GM12878 (cell line): ENCODE measurements at regions not wholly inside any gene's neighbourhood (a gene's known extent, or its start where the extent isn't known, plus 50 kb on each side); places are given as distances from the start of the nearest gene placed in this dataset.

Experiments used
- ATAC-seq: fragments of 200-7000 bp; cut with Tn5 transposase; 3 replicates; pipeline ENCODE4 v1.9.1; 2020; ENCODE audit warnings: mild to moderate bottlenecking, moderate library complexity
- BruUV-seq: library from RNA; stranded (reverse); fragments of 400-500 nt; replicated peaks from 2 replicates; lab custom pipeline; 2021; lab: Mats Ljungman, UMichigan
- CTCF ChIA-PET: fragments of 300-600 bp; sonication (Branson Sonifier 250); formaldehyde crosslinking; extraction: SDS; loops from one replicate; lab custom pipeline; 2021; ENCODE audit warnings: inconsistent platforms; lab: Yijun Ruan, JAX
- POLR2A ChIA-PET: fragments of 350-600 bp; formaldehyde crosslinking; extraction: SDS; loops from one replicate; lab custom pipeline; 2021; ENCODE audit warnings: inconsistent platforms; lab: Charles Lee
- RAD21 ChIA-PET: fragments of 300-600 bp; sonication (Branson Sonifier 250); formaldehyde crosslinking; loops from one replicate; lab custom pipeline; 2023; ENCODE audit warnings: antibody characterized with exemption; ENCODE audit not compliant: unreplicated experiment; lab: Charles Lee
- SMC1A ChIA-PET: fragments of 300-600 bp; sonication (Branson Sonifier 250); formaldehyde crosslinking; loops from one replicate; lab custom pipeline; 2023; ENCODE audit not compliant: unreplicated experiment, uncharacterized antibody; lab: Charles Lee
- DNase-seq: peaks from one replicate; pipeline ENCODE4 v3.0.0-alpha.2; 2011; ENCODE audit warnings: low read depth, low spot score
- FAIRE-seq: peaks from 3 replicates; lab custom pipeline; 2011; peaks lifted over from hg19 to GRCh38; lab: Jason Lieb, UNC
- H2AFZ ChIP-seq: 2 replicates; pipeline ENCODE4 v1.6.0; 2011; ENCODE audit warnings: low read depth, low read length, control low read depth; ENCODE audit not compliant: control insufficient read depth
- H3K27ac ChIP-seq: 2 replicates; pipeline ENCODE4 v1.5.1; 2011; ENCODE audit warnings: control low read depth; ENCODE audit not compliant: control insufficient read depth, insufficient read depth
- H3K27me3 ChIP-seq, 2 experiments: replicated peaks in 1 of 2; 2 replicates each; pipeline versions ENCODE4 v1.6.0 to v1.6.1; 2011; ENCODE audit warnings: low read length in 1 of 2; ENCODE audit not compliant: control insufficient read depth in 2 of 2, insufficient read depth in 2 of 2
- H3K36me3 ChIP-seq, 2 experiments: 2 replicates each; pipeline ENCODE4 v1.5.1; 2011; ENCODE audit warnings: low read length in 1 of 2; ENCODE audit not compliant: control insufficient read depth in 2 of 2, insufficient read depth in 2 of 2
- H3K4me1 ChIP-seq: 2 replicates; pipeline ENCODE4 v1.6.1; 2011; ENCODE audit warnings: mild to moderate bottlenecking, low read length, moderate library complexity, mixed read lengths; ENCODE audit not compliant: control insufficient read depth, insufficient read depth
- H3K4me2 ChIP-seq: 2 replicates; pipeline ENCODE4 v1.6.0; 2011; ENCODE audit warnings: control low read depth; ENCODE audit not compliant: control insufficient read depth, insufficient read depth
- H3K4me3 ChIP-seq: fragments of 200-600 bp; sonication (generic); 2 replicates; pipeline ENCODE4 v1.5.1; 2016
- H3K79me2 ChIP-seq: 2 replicates; pipeline ENCODE4 v1.6.0; 2011; ENCODE audit warnings: low read length; ENCODE audit not compliant: control insufficient read depth, insufficient read depth
- H3K9ac ChIP-seq: 2 replicates; pipeline ENCODE4 v1.8.0; 2011; ENCODE audit warnings: low read length, control low read depth, mixed read lengths; ENCODE audit not compliant: control insufficient read depth, insufficient read depth
- H3K9me3 ChIP-seq: replicated peaks from 3 replicates; pipeline ENCODE4 v1.5.1; 2011; ENCODE audit warnings: mild to moderate bottlenecking, low read length; ENCODE audit not compliant: control insufficient read depth, insufficient read depth
- H4K20me1 ChIP-seq: 2 replicates; pipeline ENCODE4 v1.6.0; 2011; ENCODE audit not compliant: control insufficient read depth, insufficient read depth
- PAX8 ChIP-seq: fragments of 450-650 bp; IDR thresholded peaks from 2 replicates; pipeline ENCODE4 v1.6.1; 2017; ENCODE audit warnings: mild to moderate bottlenecking, moderate library complexity
- PKNOX1 ChIP-seq: fragments of 450-650 bp; IDR thresholded peaks from 2 replicates; pipeline ENCODE4 v1.6.1; 2016; ENCODE audit warnings: mild to moderate bottlenecking
- POLR2AphosphoS5 ChIP-seq: IDR thresholded peaks from 2 replicates; pipeline ENCODE4 v1.6.1; 2011; ENCODE audit warnings: mild to moderate bottlenecking, low read length, inconsistent platforms
- RBBP5 ChIP-seq: fragments of 200-600 bp; sonication (generic); conservative IDR thresholded peaks from 2 replicates; pipeline ENCODE4 v1.6.1; 2016
- TARDBP ChIP-seq: IDR thresholded peaks from 2 replicates; pipeline ENCODE4 v1.6.1; 2016; ENCODE audit warnings: borderline replicate concordance
- ZNF622 ChIP-seq: fragments of 450-650 bp; IDR thresholded peaks from 2 replicates; pipeline ENCODE4 v1.6.1; 2017; ENCODE audit warnings: mild to moderate bottlenecking, inconsistent platforms
- WGBS: methylation state at CpG from one replicate; pipeline ENCODE4 v1.1.6; 2016; ENCODE audit warnings: low lambda C conversion rate; ENCODE audit not compliant: insufficient replicate concordance, insufficient coverage; ENCODE audit errors: missing lambda C conversion rate; 5-methylcytosine and 5-hydroxymethylcytosine counted together
- in situ Hi-C: fragments of 300-500 bp; cut with MboI; formaldehyde crosslinking; loops from 9 replicates; pipeline ENCODE4 v1.14.3; 2018; ENCODE audit warnings: mixed read lengths
- intact Hi-C: fragments of 100-400 bp; cut with micrococcal nuclease; formaldehyde crosslinking; loops from one replicate; pipeline ENCODE4 v1.14.2; 2022; ENCODE audit not compliant: unreplicated experiment
- TF ChIP-seq, protein P1 (sequence below): IDR thresholded peaks from 2 replicates; pipeline ENCODE4 v1.6.1; 2012; ENCODE audit warnings: low read depth, low read length, improper control_type of control experiment
- TF ChIP-seq, protein P2 (sequence below): fragments of 450-650 bp; IDR thresholded peaks from 2 replicates; pipeline ENCODE4 v1.6.1; 2018; ENCODE audit warnings: mild to moderate bottlenecking, low read depth, moderate library complexity; ENCODE audit not compliant: partially characterized antibody
- TF ChIP-seq, protein P3 (sequence below): IDR thresholded peaks from 2 replicates; pipeline ENCODE4 v1.6.1; 2012; ENCODE audit warnings: mild to moderate bottlenecking, low read depth, low read length

DNA sequence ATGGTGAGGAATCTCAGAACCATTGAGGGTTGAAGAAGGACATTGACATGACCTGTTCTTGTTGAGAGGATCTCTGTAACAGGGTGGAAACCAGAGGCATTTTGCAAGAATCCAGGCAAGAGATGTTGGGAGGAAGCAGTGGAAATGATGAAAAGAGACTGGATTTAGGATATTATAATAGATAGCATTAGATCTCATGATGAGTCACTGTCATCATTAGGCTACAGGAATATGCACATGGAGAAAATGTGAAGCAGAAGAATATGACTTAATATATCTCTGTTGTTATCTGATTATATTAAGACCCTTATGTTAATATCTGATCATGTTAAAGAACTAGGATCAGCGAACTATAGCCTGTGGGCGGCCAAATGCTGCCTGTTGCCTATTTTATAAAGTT is 393.0 kb upstream of the MTPN start:
- Histone ChIP-seq H3K4me2 (no peak overlapping the region), H3K79me2 (no peaks in the 10 kb centered on the region), H2AFZ (no peak overlapping the region), H3K36me3 (no peaks in the 10 kb centered on the region), H3K4me3 (no peak overlapping the region), H3K4me1 (no peaks in the 10 kb centered on the region), H3K9me3 (no peaks in the 10 kb centered on the region), H3K9ac (no peak overlapping the region), H3K27ac (no peak overlapping the region), H4K20me1 (no peaks in the 10 kb centered on the region), H3K27me3 (no peaks in the 10 kb centered on the region)
- SMC1A ChIA-PET = no interaction called here
- 34% methylated on average over 2 of the region's 2 CpGs for WGBS
- RAD21 ChIA-PET = no interaction called here
- FAIRE-seq (no peak), DNase-seq (no peak), ATAC-seq (no peak)
- BruUV-seq = no TSS peak
- TF ChIP-seq, protein P1, sequence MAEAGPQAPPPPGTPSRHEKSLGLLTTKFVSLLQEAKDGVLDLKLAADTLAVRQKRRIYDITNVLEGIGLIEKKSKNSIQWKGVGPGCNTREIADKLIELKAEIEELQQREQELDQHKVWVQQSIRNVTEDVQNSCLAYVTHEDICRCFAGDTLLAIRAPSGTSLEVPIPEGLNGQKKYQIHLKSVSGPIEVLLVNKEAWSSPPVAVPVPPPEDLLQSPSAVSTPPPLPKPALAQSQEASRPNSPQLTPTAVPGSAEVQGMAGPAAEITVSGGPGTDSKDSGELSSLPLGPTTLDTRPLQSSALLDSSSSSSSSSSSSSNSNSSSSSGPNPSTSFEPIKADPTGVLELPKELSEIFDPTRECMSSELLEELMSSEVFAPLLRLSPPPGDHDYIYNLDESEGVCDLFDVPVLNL = no peak
- in situ Hi-C loops = no loop called here
- CTCF ChIA-PET = no interaction called here
- POLR2A ChIA-PET = no interaction called here
- intact Hi-C loops = no loop called here

DNA sequence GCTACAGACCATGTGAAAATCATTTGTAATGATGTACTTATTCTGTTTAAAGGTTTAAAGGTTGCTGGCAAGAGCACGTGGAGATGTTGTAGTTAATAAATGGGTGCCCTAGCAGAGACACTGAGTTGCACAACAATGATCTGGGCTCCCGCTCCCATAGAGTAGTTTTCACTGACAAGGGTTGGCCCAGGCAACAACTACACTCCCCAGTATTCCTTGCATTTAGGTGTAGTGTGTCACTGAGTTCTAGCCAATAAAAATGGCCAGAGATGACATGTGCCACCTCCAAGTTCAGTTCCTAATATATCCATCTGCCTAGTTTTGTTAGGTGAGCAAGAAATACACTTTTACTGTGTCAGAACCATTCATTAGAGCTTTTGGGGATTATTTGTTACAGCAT is 392.1 kb upstream of the MTPN start:
- Histone ChIP-seq H3K9ac (no peak overlapping the region), H3K4me2 (no peak overlapping the region), H2AFZ (no peak overlapping the region), H3K27me3 (no peaks in the 10 kb centered on the region), H3K36me3 (no peaks in the 10 kb centered on the region), H3K4me1 (no peaks in the 10 kb centered on the region), H3K79me2 (no peaks in the 10 kb centered on the region), H3K9me3 (no peaks in the 10 kb centered on the region), H3K4me3 (no peak overlapping the region), H3K27ac (no peak overlapping the region), H4K20me1 (no peaks in the 10 kb centered on the region)
- intact Hi-C loops = no loop called here
- in situ Hi-C loops = no loop called here
- ChIA-PET POLR2A (no interaction called here), SMC1A (no interaction called here), RAD21 (no interaction called here), CTCF (no interaction called here)
- no peak for DNase-seq
- BruUV-seq = no TSS peak
- WGBS = 0% methylated on average over 2 of the region's 2 CpGs
- no peak for ATAC-seq
- FAIRE-seq = no peak
- no peak for TF ChIP-seq PAX8
- TF ChIP-seq, protein P2, sequence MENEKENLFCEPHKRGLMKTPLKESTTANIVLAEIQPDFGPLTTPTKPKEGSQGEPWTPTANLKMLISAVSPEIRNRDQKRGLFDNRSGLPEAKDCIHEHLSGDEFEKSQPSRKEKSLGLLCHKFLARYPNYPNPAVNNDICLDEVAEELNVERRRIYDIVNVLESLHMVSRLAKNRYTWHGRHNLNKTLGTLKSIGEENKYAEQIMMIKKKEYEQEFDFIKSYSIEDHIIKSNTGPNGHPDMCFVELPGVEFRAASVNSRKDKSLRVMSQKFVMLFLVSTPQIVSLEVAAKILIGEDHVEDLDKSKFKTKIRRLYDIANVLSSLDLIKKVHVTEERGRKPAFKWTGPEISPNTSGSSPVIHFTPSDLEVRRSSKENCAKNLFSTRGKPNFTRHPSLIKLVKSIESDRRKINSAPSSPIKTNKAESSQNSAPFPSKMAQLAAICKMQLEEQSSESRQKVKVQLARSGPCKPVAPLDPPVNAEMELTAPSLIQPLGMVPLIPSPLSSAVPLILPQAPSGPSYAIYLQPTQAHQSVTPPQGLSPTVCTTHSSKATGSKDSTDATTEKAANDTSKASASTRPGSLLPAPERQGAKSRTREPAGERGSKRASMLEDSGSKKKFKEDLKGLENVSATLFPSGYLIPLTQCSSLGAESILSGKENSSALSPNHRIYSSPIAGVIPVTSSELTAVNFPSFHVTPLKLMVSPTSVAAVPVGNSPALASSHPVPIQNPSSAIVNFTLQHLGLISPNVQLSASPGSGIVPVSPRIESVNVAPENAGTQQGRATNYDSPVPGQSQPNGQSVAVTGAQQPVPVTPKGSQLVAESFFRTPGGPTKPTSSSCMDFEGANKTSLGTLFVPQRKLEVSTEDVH = no peak
- TF ChIP-seq TARDBP = no peak
- no peak for TF ChIP-seq PKNOX1
- TF ChIP-seq ZNF622 = no peak
- TF ChIP-seq RBBP5 = no peak
- no peak for TF ChIP-seq POLR2AphosphoS5
- TF ChIP-seq, protein P3, sequence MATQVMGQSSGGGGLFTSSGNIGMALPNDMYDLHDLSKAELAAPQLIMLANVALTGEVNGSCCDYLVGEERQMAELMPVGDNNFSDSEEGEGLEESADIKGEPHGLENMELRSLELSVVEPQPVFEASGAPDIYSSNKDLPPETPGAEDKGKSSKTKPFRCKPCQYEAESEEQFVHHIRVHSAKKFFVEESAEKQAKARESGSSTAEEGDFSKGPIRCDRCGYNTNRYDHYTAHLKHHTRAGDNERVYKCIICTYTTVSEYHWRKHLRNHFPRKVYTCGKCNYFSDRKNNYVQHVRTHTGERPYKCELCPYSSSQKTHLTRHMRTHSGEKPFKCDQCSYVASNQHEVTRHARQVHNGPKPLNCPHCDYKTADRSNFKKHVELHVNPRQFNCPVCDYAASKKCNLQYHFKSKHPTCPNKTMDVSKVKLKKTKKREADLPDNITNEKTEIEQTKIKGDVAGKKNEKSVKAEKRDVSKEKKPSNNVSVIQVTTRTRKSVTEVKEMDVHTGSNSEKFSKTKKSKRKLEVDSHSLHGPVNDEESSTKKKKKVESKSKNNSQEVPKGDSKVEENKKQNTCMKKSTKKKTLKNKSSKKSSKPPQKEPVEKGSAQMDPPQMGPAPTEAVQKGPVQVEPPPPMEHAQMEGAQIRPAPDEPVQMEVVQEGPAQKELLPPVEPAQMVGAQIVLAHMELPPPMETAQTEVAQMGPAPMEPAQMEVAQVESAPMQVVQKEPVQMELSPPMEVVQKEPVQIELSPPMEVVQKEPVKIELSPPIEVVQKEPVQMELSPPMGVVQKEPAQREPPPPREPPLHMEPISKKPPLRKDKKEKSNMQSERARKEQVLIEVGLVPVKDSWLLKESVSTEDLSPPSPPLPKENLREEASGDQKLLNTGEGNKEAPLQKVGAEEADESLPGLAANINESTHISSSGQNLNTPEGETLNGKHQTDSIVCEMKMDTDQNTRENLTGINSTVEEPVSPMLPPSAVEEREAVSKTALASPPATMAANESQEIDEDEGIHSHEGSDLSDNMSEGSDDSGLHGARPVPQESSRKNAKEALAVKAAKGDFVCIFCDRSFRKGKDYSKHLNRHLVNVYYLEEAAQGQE = no peak
